Inflammatory macrophage (primary cell): ENCODE measurements at regions not wholly inside any gene's neighbourhood (a gene's known extent, or its start where the extent isn't known, plus 50 kb on each side); places are given as distances from the start of the nearest gene placed in this dataset.
"Not testable (repeated sequence)": the region's sequence is repeated elsewhere in the genome, so short reads cannot be mapped to it uniquely, and the experiment has no call there.

Experiments
- DNase-seq, 2 donors: peaks; one replicate each; pipeline ENCODE4 v3.0.0-alpha.2; 2020 to 2022

GRCh38 chr5:52024359-52024758 lies 641.1 kb downstream of the ISL1 start:
- DNase-seq, result no peak

GRCh38 chr5:52029836-52030235 lies 646.6 kb downstream of the ISL1 start:
- DNase-seq, result not testable (repeated sequence)

GRCh38 chr5:52041842-52042241 lies 658.6 kb downstream of the ISL1 start:
- DNase-seq, result no peak

- DNase-seq, result no peak
These were observed 659.9 kb downstream of the ISL1 start for GRCh38 chr5:52043137-52043536.

GRCh38 chr5:52043543-52043942 lies 660.3 kb downstream of the ISL1 start:
- DNase-seq, result no peak

- no peak for DNase-seq
These were observed 668.5 kb downstream of the ISL1 start for GRCh38 chr5:52051759-52052158.

- no peak for DNase-seq
These were observed 679.9 kb downstream of the ISL1 start for GRCh38 chr5:52063186-52063585.

- no peak for DNase-seq
These were observed 681.9 kb downstream of the ISL1 start for GRCh38 chr5:52065182-52065581.

- DNase-seq, result no peak
These were observed 686.7 kb downstream of the ISL1 start for GRCh38 chr5:52069997-52070396.

GRCh38 chr5:52073993-52074689 lies 690.9 kb downstream of the ISL1 start:
- no peak for DNase-seq

GRCh38 chr5:52077941-52078815 lies 694.9 kb downstream of the ISL1 start:
- DNase-seq, result no peak

GRCh38 chr5:52102311-52102710 lies 685.4 kb upstream of the ITGA1 start:
- not testable (repeated sequence) for DNase-seq

- no peak for DNase-seq
These were observed 680.4 kb upstream of the ITGA1 start for GRCh38 chr5:52107210-52107905.

- DNase-seq, result no peak
These were observed 667.9 kb upstream of the ITGA1 start for GRCh38 chr5:52119768-52120167.

- DNase-seq, result no peak
These were observed 655.7 kb upstream of the ITGA1 start for GRCh38 chr5:52132053-52132452.

GRCh38 chr5:52134013-52134650 lies 653.6 kb upstream of the ITGA1 start:
- no peak for DNase-seq

- no peak for DNase-seq
These were observed 647.7 kb upstream of the ITGA1 start for GRCh38 chr5:52139888-52140615.

GRCh38 chr5:52148679-52149078 lies 639.0 kb upstream of the ITGA1 start:
- no peak for DNase-seq

- DNase-seq, result no peak
These were observed 637.2 kb upstream of the ITGA1 start for GRCh38 chr5:52150501-52150900.

GRCh38 chr5:52156809-52157208 lies 630.9 kb upstream of the ITGA1 start:
- not testable (repeated sequence) for DNase-seq

- not testable (repeated sequence) for DNase-seq
These were observed 621.9 kb upstream of the ITGA1 start for GRCh38 chr5:52165806-52166205.

- DNase-seq, result no peak
These were observed 614.6 kb upstream of the ITGA1 start for GRCh38 chr5:52173133-52173532.
